ENCODE measurements at regions not wholly inside any gene's neighbourhood (a gene's known extent, or its start where the extent isn't known, plus 50 kb on each side); places are given as distances from the start of the nearest gene placed in this dataset.

DNA sequence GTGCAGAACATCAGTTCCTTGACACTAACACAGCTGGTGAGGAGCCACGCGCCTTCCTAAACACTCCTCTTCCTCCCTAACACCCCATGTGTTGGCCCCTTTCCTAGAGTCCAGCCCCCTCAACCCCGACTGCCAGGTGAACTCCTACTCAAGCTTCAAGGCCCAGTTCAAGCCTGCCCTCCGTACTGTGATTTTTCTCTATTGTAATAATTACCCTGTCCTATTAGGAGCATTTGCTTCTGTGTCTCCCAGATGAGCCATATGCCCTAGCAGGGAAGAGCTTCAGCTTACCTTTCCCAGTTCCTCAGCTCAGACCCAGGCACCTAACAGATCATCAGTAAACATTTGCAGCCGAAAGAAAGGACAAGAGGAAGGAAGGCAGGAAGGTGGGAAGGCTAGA lies 130.6 kb upstream of the SALL3 start:
- no peak for TF ChIP-seq SP1 (IDR thresholded peaks at IDR 0.05)
- no peak for TF ChIP-seq BHLHE40 (IDR thresholded peaks at IDR 0.05; ENCODE audit: borderline replicate concordance)
